HG03039 (cell line): ENCODE measurements at regions not wholly inside any gene's neighbourhood (a gene's known extent, or its start where the extent isn't known, plus 50 kb on each side); places are given as distances from the start of the nearest gene placed in this dataset.
"Not testable (repeated sequence)": the region's sequence is repeated elsewhere in the genome, so short reads cannot be mapped to it uniquely, and the experiment has no call there.

Source experiments
- ATAC-seq: cut with Tn5 transposase; IDR thresholded peaks from one replicate; pipeline ENCODE4 v1.9.1; 2021; ENCODE audit warnings: mild to moderate bottlenecking, moderate library complexity; ENCODE audit not compliant: unreplicated experiment

GRCh38 chr20:50355590-50356524 lies 154.3 kb upstream of the PTPN1 start:
- no peak for ATAC-seq

- ATAC-seq: no peak
Measured at GRCh38 chr20:50356525-50356885, 153.7 kb upstream of the PTPN1 start.

GRCh38 chr20:50356962-50357782 lies 153.0 kb upstream of the PTPN1 start:
- ATAC-seq: no peak

DNA sequence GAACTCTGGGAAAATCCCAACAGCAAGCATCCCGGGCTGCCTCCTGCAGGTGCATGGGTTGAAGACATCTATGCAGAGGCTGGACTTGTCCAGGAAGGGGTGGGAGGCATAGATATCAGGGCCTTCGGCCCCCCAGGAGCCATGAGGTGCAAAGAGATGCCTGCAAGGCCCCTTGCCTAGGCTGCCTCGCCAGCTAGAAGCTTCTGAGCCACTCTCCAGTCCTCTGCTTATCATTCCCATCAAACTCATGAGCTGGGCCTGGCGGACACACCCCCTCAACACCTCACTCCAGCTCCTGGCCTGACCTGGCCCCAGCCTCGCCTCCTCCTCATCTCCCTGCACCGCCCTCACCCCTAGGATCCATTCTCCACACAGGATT lies 152.4 kb upstream of the PTPN1 start:
- ATAC-seq: no peak

DNA sequence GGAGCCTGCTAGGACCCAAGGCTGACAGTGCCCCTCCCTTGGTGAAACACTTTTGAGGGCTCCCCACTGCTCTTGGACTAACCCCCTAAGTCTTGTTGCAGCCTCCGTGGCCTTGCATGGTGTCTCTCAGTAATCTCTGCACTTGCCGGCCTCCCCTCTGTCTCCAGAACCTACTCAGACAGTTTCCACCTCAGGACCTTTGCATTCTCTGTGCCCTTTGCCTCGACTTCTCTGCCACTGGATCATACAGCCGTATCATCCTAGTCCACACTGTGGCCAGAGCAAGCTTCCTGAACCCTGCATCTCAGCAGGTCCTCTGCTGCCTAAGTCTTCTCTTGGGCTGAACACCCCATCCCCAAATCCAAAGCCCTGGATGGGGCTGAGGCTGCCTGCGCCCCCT lies 152.0 kb upstream of the PTPN1 start:
- ATAC-seq: no peak

- no peak for ATAC-seq
Measured at GRCh38 chr20:50358971-50359370, 151.2 kb upstream of the PTPN1 start.

DNA sequence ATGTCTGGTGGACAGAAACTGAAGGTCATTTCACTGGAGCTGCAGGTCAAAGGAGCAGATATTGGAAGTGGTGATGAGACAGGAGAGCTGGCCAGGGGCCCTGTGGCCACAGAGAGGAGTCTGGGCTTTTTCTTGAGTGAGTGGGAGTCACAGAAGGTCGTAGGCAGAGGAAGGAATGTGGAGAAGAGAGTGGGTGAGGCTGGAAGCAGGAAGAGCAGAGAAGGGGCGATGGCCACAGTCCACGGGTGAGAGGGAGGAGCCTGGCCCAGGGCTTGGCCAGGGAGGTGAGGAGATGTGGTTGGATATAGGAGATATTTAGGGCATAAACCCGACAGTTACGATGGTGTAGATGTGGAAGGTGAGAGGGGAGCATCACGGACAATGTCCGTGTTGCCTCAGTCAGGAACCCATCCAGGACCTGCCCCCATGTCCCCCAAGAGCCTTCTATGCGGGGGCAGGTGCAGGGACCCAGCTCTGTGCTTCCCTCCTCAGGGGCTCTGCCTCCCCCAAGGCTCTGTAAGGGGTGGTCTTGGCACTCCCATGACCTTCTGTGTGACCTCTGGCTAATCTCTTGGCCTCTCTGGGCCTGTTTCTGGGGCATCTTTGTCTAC lies 150.5 kb upstream of the PTPN1 start:
- ATAC-seq: no peak

- ATAC-seq: no peak
Measured at GRCh38 chr20:50360218-50360672, 149.9 kb upstream of the PTPN1 start.

GRCh38 chr20:50360921-50361320 lies 149.3 kb upstream of the PTPN1 start:
- no peak for ATAC-seq

GRCh38 chr20:50362177-50362576 lies 148.0 kb upstream of the PTPN1 start:
- not testable (repeated sequence) for ATAC-seq

GRCh38 chr20:50363027-50363426 lies 147.2 kb upstream of the PTPN1 start:
- ATAC-seq: no peak

- no peak for ATAC-seq
Measured at GRCh38 chr20:50363479-50363878, 146.7 kb upstream of the PTPN1 start.

GRCh38 chr20:50364542-50364941 lies 145.6 kb upstream of the PTPN1 start:
- no peak for ATAC-seq

DNA sequence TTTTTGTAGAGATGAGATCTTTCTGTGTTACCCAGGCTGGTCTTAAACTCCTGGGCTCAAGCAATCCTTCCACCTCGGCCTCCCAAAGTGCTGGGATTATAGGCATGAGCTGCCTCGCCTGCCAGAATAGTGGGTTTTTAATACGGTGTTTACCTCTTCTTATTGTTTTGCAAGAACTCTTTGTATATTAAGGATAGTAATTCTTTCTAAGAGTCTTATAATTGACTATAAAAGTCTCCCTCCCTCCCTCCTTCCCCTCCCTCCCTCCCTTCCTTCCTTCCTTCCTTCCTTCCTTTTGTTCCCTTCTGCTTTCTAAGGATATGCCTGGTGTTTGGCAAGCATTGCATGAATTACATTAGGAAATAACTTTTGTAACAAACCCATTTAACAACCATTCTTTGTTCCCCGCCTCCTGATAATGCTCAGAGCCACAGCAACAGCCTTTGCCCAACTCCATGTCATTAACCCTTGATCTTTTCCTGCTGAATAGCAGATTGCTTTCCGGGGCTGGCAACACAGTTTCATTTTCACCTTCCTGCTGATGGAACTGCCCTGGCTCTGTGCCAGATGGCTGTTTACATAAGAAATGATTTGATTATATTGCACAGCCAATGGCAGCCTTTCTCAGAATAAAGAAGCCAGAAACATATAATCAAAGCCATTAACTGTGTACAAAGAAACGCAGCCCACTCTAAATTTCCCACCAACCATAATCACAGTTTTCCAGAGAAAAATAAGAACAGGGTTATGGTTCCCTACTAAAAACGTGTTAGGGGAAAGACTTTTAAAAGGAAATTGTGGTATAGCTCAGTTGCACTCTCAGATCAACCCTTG lies 143.7 kb upstream of the PTPN1 start:
- ATAC-seq: no peak

DNA sequence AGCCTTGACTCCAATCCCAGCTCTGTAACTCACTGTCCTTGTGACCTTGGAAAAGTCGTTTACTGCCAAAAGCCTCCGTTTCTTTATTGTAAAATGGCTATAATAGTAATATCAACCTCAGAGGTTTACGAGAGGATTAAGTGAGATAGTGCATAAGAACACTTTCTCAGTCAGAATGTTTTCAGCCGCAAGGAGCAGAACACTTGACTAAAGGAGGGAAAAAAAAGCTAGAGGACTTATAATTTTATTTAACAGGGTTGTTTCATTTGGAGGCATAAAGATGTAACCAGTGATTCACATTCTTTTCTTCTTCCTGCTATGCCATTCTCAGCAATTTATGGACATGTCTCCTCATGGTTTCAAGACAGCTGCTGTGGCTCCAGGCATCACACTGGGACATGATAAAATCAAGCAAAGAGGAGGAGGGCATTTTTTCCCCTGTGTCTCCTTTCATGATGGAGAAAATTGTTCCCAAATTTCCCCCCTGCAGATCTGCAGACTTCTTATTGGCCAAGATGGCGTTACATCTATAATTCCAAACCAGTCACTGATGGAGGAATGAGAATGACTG lies 143.0 kb upstream of the PTPN1 start:
- ATAC-seq: no peak

GRCh38 chr20:50367739-50368375 lies 142.3 kb upstream of the PTPN1 start:
- no peak for ATAC-seq

GRCh38 chr20:50368386-50368785 lies 141.8 kb upstream of the PTPN1 start:
- no peak for ATAC-seq

DNA sequence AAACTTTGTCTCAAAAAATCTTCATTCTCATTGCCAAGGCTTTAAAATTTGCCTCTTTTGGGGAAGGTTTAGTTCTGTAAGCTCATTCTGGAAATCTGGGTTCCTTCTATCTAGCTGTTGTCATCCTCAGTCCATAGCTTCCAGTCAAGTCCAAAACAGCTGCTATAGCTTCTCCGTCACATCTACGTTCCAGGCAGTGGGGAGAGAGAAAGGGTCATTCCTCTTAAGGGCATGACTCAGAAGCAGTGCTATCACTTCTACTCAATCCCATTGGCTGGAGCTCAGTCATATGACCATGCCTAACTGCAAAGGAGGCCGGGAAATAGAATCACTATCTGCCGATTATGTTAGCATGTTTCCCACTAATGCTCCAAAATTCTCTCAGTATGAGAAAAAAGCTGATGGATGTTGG lies 141.4 kb upstream of the PTPN1 start:
- no peak for ATAC-seq

- ATAC-seq: no peak
Measured at GRCh38 chr20:50369225-50370035, 140.8 kb upstream of the PTPN1 start.
